ENCODE measurements at regions not wholly inside any gene's neighbourhood (a gene's known extent, or its start where the extent isn't known, plus 50 kb on each side); places are given as distances from the start of the nearest gene placed in this dataset.

DNA sequence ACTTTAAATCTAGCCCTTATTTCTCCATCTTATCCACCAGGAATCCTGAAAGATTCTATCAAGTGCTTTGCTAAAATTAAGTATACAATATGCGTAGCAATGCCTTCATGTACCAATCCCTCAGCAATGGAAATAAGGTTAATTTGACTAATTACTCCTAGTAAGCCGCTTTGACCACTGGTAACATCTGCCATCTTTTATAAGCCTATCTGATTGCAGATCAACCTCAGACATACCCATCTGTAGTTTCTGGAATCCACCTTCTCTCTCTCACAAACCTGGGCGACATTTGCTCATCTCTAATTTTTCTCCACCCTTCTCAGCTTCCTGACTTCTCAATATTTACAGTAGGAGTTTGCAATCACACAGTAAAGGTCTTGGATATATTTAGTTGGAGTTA, 138.8 kb upstream of the CRHR1 start:
- peaks cover 0 to 7% (median 0%) of the 10 kb centered on the region in 4 donors for H3K27me3 ChIP-seq
- H3K4me3 ChIP-seq = no peak overlapping the region
- no peaks in the 10 kb centered on the region for H3K9me3 ChIP-seq
- DNase-seq (ENCODE audit: extremely low spot score) = no peak
- no peak overlapping the region for H3K27ac ChIP-seq (replicated peaks in 1 of 4)
- H3K36me3 ChIP-seq = no peaks in the 10 kb centered on the region
- no peaks in the 10 kb centered on the region for H3K4me1 ChIP-seq
- intact Hi-C loops (cut with DNase I) = no loop called here
- WGBS = 97% methylated on average over 3 of the region's 3 CpGs
- TF ChIP-seq, protein P1, sequence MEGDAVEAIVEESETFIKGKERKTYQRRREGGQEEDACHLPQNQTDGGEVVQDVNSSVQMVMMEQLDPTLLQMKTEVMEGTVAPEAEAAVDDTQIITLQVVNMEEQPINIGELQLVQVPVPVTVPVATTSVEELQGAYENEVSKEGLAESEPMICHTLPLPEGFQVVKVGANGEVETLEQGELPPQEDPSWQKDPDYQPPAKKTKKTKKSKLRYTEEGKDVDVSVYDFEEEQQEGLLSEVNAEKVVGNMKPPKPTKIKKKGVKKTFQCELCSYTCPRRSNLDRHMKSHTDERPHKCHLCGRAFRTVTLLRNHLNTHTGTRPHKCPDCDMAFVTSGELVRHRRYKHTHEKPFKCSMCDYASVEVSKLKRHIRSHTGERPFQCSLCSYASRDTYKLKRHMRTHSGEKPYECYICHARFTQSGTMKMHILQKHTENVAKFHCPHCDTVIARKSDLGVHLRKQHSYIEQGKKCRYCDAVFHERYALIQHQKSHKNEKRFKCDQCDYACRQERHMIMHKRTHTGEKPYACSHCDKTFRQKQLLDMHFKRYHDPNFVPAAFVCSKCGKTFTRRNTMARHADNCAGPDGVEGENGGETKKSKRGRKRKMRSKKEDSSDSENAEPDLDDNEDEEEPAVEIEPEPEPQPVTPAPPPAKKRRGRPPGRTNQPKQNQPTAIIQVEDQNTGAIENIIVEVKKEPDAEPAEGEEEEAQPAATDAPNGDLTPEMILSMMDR (IDR thresholded peaks at IDR 0.05) = no peak
- TF ChIP-seq POLR2AphosphoS5 (IDR thresholded peaks at IDR 0.05) = no peak
- TF ChIP-seq POLR2A (IDR thresholded peaks at IDR 0.05; ENCODE audit: low read depth) = no peak
- no peak for TF ChIP-seq EP300 (IDR thresholded peaks at IDR 0.05)

DNA sequence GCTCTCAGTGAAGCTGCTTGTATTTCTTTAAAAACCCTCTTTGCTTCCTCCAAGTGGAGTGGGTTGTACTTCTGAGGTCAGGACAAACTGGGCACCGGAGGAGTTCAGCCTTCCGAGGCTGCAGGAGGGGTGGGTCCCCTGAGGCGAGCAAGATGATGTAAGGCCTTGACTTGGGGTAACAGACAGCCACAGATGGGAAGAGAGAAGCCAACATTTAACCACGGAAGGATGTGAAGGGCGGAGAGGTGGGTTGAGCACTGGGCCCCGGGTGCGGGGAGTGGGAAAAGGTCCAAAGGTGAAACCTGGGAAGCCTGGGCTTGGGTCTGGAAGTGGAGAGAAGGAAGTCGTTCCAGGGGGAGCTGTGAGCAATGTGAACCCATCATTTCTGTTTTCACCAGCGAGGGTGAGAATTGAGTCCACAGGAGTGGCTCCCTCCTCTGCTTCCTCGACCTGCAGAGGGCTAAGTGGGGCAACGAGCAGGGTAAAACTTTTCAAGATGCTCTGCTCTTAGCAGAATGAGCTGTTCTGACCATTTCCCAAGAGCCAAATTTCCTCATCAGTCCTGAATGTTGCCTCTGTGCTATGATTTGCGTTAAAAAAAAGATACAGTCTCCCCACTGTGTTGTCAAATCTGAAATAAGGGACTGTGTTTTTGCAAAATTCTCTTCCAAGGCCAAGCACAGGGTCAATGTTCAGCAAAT, 137.7 kb upstream of the CRHR1 start:
- no peaks in the 10 kb centered on the region for H3K36me3 ChIP-seq
- WGBS = 48% methylated on average over 12 of the region's 12 CpGs
- H3K27ac ChIP-seq (replicated peaks in 1 of 4) = no peak overlapping the region
- no peaks in the 10 kb centered on the region for H3K4me1 ChIP-seq
- no peak for DNase-seq (ENCODE audit: extremely low spot score)
- intact Hi-C loops (cut with DNase I) = no loop called here
- TF ChIP-seq POLR2A (IDR thresholded peaks at IDR 0.05; ENCODE audit: low read depth) (no peak), POLR2AphosphoS5 (IDR thresholded peaks at IDR 0.05) (no peak), EP300 (IDR thresholded peaks at IDR 0.05) (no peak)
- TF ChIP-seq, protein P1 (IDR thresholded peaks at IDR 0.05) = no peak
- H3K27me3 ChIP-seq = peaks cover 0 to 17% (median 0%) of the 10 kb centered on the region in 4 donors
- no peak overlapping the region for H3K4me3 ChIP-seq
- no peaks in the 10 kb centered on the region for H3K9me3 ChIP-seq

DNA sequence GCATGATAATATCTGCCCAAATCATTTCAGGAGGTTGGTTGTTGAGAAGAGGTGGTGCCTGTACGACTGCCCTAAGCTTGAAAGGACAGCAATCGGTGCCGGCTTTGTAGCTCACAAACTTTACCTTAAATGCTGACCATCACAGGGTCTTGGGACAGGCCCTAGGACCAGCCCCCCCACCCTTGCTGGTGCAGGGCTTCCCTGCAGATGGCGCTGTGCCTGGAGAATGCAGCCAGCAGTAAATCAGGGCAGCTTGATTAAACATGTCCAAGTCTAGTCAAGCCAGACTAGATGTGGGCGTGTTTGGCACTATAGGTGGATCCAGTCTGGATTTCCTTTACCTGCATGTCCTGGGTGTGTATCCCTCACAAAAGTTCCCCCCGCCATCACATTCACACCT, 135.5 kb upstream of the CRHR1 start:
- no peak for DNase-seq (ENCODE audit: extremely low spot score)
- Histone ChIP-seq H3K4me3 (no peak overlapping the region), H3K4me1 (no peaks in the 10 kb centered on the region), H3K36me3 (no peaks in the 10 kb centered on the region), H3K9me3 (no peaks in the 10 kb centered on the region), H3K27ac (replicated peaks in 1 of 4) (no peak overlapping the region), H3K27me3 (peaks cover 0 to 19% (median 0%) of the 10 kb centered on the region in 4 donors)
- TF ChIP-seq POLR2A (IDR thresholded peaks at IDR 0.05; ENCODE audit: low read depth) = no peak
- no peak for TF ChIP-seq POLR2AphosphoS5 (IDR thresholded peaks at IDR 0.05)
- TF ChIP-seq EP300 (IDR thresholded peaks at IDR 0.05) = no peak
- TF ChIP-seq, protein P1 (IDR thresholded peaks at IDR 0.05) = no peak
- intact Hi-C loops (cut with DNase I) = no loop called here
- 78% methylated on average over 5 of the region's 6 CpGs for WGBS

DNA sequence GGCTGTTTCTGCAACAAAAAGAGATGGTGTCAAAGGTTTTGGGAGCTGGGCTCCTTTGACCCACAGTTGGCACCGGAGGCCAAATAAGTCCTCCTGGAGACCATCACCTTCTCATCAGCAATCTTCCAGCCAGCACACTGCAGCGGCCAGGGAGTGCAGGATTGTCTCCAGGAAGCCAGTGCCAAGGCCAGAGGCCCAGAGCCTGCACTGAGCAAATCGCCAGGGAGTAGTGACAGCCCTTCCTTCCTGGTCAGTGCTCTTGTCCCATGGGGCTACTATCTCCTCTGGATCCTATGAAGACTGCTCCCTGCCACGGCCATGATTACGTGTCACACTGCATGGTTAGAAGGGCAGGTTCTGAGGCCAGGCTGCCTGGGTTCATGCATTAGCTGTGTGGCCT, 134.3 kb upstream of the CRHR1 start:
- Histone ChIP-seq H3K27me3 (peaks cover 0 to 19% (median 0%) of the 10 kb centered on the region in 4 donors), H3K4me1 (no peaks in the 10 kb centered on the region), H3K4me3 (no peak overlapping the region), H3K27ac (replicated peaks in 1 of 4) (no peak overlapping the region), H3K36me3 (no peaks in the 10 kb centered on the region), H3K9me3 (no peaks in the 10 kb centered on the region)
- 66% methylated on average over 3 of the region's 5 CpGs for WGBS
- TF ChIP-seq, protein P1 (IDR thresholded peaks at IDR 0.05) = no peak
- no peak for TF ChIP-seq EP300 (IDR thresholded peaks at IDR 0.05)
- no peak for TF ChIP-seq POLR2AphosphoS5 (IDR thresholded peaks at IDR 0.05)
- no peak for TF ChIP-seq POLR2A (IDR thresholded peaks at IDR 0.05; ENCODE audit: low read depth)
- intact Hi-C loops (cut with DNase I) = no loop called here
- no peak for DNase-seq (ENCODE audit: extremely low spot score)

DNA sequence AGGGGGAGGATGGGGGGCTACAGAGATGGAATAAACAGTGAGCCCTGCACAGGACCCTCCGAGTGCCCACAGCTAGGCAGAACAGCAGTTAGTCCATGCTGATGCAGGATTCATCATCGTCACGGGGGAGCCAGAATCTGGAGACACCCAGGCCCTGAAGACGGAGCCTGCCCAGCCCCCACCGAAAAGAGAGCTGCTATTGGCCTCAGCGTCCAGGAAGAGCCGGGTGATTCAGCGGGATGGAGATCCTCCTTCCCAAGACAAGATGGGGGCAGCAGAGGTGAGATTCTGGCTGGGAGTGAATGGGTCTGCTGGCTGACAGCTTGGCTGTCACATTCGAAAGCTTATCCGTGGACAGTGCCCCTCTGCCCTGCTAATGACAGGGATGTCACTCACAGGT, 133.6 kb upstream of the CRHR1 start:
- H3K27me3 ChIP-seq = peaks cover 0 to 19% (median 0%) of the 10 kb centered on the region in 4 donors
- no peak overlapping the region for H3K27ac ChIP-seq (replicated peaks in 1 of 4)
- no peaks in the 10 kb centered on the region for H3K4me1 ChIP-seq
- TF ChIP-seq POLR2AphosphoS5 (IDR thresholded peaks at IDR 0.05) = no peak
- TF ChIP-seq, protein P1 (IDR thresholded peaks at IDR 0.05) = no peak
- no peak for TF ChIP-seq EP300 (IDR thresholded peaks at IDR 0.05)
- no peak for TF ChIP-seq POLR2A (IDR thresholded peaks at IDR 0.05; ENCODE audit: low read depth)
- DNase-seq (ENCODE audit: extremely low spot score) = no peak
- H3K36me3 ChIP-seq = no peaks in the 10 kb centered on the region
- no peak overlapping the region for H3K4me3 ChIP-seq
- intact Hi-C loops (cut with DNase I) = no loop called here
- 62% methylated on average over 6 of the region's 10 CpGs for WGBS
- H3K9me3 ChIP-seq = no peaks in the 10 kb centered on the region
